NB4 (cell line): ENCODE measurements at regions not wholly inside any gene's neighbourhood (a gene's known extent, or its start where the extent isn't known, plus 50 kb on each side); places are given as distances from the start of the nearest gene placed in this dataset.

Experiments used
- MYC ChIP-seq: IDR thresholded peaks from 2 replicates; pipeline ENCODE4 v1.6.1; 2011; ENCODE audit warnings: low read depth, low read length
- POLR2A ChIP-seq: IDR thresholded peaks from 2 replicates; pipeline ENCODE4 v1.6.1; 2011; ENCODE audit warnings: mild to moderate bottlenecking; ENCODE audit not compliant: insufficient read length; ENCODE audit errors: extremely low read depth
- TF ChIP-seq, protein P1 (sequence below): IDR thresholded peaks from one replicate; pipeline ENCODE4 v1.5.1; 2012; ENCODE audit warnings: low read depth, low read length
- TF ChIP-seq, protein P2 (sequence below): IDR thresholded peaks from 2 replicates; pipeline ENCODE4 v1.6.1; 2011; ENCODE audit warnings: low read depth, low read length

- TF ChIP-seq, protein P1, sequence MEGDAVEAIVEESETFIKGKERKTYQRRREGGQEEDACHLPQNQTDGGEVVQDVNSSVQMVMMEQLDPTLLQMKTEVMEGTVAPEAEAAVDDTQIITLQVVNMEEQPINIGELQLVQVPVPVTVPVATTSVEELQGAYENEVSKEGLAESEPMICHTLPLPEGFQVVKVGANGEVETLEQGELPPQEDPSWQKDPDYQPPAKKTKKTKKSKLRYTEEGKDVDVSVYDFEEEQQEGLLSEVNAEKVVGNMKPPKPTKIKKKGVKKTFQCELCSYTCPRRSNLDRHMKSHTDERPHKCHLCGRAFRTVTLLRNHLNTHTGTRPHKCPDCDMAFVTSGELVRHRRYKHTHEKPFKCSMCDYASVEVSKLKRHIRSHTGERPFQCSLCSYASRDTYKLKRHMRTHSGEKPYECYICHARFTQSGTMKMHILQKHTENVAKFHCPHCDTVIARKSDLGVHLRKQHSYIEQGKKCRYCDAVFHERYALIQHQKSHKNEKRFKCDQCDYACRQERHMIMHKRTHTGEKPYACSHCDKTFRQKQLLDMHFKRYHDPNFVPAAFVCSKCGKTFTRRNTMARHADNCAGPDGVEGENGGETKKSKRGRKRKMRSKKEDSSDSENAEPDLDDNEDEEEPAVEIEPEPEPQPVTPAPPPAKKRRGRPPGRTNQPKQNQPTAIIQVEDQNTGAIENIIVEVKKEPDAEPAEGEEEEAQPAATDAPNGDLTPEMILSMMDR: no peak
- no peak for TF ChIP-seq POLR2A
- TF ChIP-seq, protein P2, sequence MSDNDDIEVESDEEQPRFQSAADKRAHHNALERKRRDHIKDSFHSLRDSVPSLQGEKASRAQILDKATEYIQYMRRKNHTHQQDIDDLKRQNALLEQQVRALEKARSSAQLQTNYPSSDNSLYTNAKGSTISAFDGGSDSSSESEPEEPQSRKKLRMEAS: no peak
- TF ChIP-seq MYC: no peak
These were observed 98.5 kb upstream of the ABCA1 start for GRCh38 chr9:105026451-105026850.
